Heart left ventricle (tissue), 16 donors: ENCODE measurements at regions not wholly inside any gene's neighbourhood (a gene's known extent, or its start where the extent isn't known, plus 50 kb on each side); places are given as distances from the start of the nearest gene placed in this dataset.

Experiments used
- ATAC-seq, 4 donors: fragments of 200-7000 bp; cut with Tn5 transposase; one replicate each; pipeline ENCODE4 v1.9.1; 2020 to 2022; ENCODE audit warnings: moderate library complexity in 4 of 4, mild to moderate bottlenecking in 3 of 4, moderate number of reproducible peaks in 1 of 4
- DNase-seq, 5 donors: peaks; one replicate each; pipeline ENCODE4 v3.0.0-alpha.2; 2020
- H3K27ac ChIP-seq, 12 donors: fragments of 200-600 bp; sonication (generic) in 4 of 12; one replicate each; pipeline versions ENCODE4 v1.5.0 to v1.8.0; 2016 to 2022; ENCODE audit warnings: mild to moderate bottlenecking in 2 of 12
- H3K27me3 ChIP-seq, 9 donors: fragments of 200-600 bp; sonication (generic) in 2 of 9; one replicate each; pipeline versions ENCODE4 v1.5.1 to v1.8.0; 2016 to 2022; ENCODE audit warnings: mild to moderate bottlenecking in 3 of 9
- H3K36me3 ChIP-seq, 9 donors: fragments of 200-600 bp; sonication (generic) in 2 of 9; one replicate each; pipeline versions ENCODE4 v1.5.0 to v1.8.0; 2018 to 2022; ENCODE audit warnings: mild to moderate bottlenecking in 2 of 9
- H3K4me1 ChIP-seq, 12 donors: fragments of 200-600 bp; sonication (generic) in 4 of 12; one replicate each; pipeline versions ENCODE4 v1.5.0 to v1.8.0; 2016 to 2022; ENCODE audit warnings: mild to moderate bottlenecking in 3 of 12
- H3K4me3 ChIP-seq, 12 donors: fragments of 200-600 bp; sonication (generic) in 4 of 12; one replicate each; pipeline versions ENCODE4 v1.5.0 to v1.8.0; 2017 to 2022; ENCODE audit warnings: mild to moderate bottlenecking in 9 of 12, moderate library complexity in 4 of 12
- H3K9me3 ChIP-seq, 12 donors: fragments of 200-600 bp; sonication (generic) in 4 of 12; one replicate each; pipeline versions ENCODE4 v1.5.0 to v1.8.0; 2016 to 2022; ENCODE audit warnings: mild to moderate bottlenecking in 1 of 12
- POLR2A ChIP-seq, 2 donors: fragments of 450-650 bp; IDR thresholded peaks; one replicate each; pipeline ENCODE4 v1.6.1; 2017; ENCODE audit warnings: antibody characterized with exemption in 2 of 2, mild to moderate bottlenecking in 2 of 2, moderate library complexity in 2 of 2
- WGBS, 4 donors: extraction: QIAGEN DNeasy Blood & Tissue Kit in 2 of 4; methylation state at CpG; one replicate each; pipeline versions ENCODE4 v1.1.5 to v1.1.7; 2013 to 2018; 5-methylcytosine and 5-hydroxymethylcytosine counted together
- intact Hi-C, 10 donors: fragments of 100-400 bp; cut with DNase I; formaldehyde crosslinking; loops; one replicate each; pipeline versions ENCODE4 v1.11.1 to v1.14.2; 2022
- TF ChIP-seq, protein P1 (sequence below), 12 donors: fragments of 200-600 bp; sonication (generic) in 4 of 12; IDR thresholded peaks; one replicate each; pipeline versions ENCODE4 v1.5.0 to v1.8.0; 2018 to 2022; ENCODE audit warnings: antibody characterized with exemption in 12 of 12, mild to moderate bottlenecking in 5 of 12
- donor health status: ischemic (EF 13 %, LVEDD 7.1; RV severe dilation, severe dysfunction).
- donor health status: healthy with polysubstance abuse.
- donor health status: DM: no; HTN: yes; CAD: no.
- donor health status: DM: no; HTN: no; CAD: no.
- donor health status: ischemic (EF 25% LVEDD 6.9; RV normal size, moderate dysfunction).
- donor health status: ischemic (EF 25% LVEDD 5.7; RV mildly dilated, moderate dysfunction).
- donor health status: healthy.
- donor health status: DM: yes; HTN: yes; CAD: no.
- donor health status: ischemic (EF 35%, LVEDD 5.7; RV mildly dilated, moderate dysfunction).
- donor health status: nonischemic (EF 11% LVEDD 7.7; RV severe dilation, severe dysfunction).
- donor health status: DM: yes; HTN: yes; CAD: no.
- donor health status: PGD.
- donor health status: ischemic (EF 29% LVEDD 5.4; RV normal size, mild dysfunction).
- donor health status: nonischemic (EF 23%, LVEDD 6.1; RV moderate dilation, normal function).

DNA sequence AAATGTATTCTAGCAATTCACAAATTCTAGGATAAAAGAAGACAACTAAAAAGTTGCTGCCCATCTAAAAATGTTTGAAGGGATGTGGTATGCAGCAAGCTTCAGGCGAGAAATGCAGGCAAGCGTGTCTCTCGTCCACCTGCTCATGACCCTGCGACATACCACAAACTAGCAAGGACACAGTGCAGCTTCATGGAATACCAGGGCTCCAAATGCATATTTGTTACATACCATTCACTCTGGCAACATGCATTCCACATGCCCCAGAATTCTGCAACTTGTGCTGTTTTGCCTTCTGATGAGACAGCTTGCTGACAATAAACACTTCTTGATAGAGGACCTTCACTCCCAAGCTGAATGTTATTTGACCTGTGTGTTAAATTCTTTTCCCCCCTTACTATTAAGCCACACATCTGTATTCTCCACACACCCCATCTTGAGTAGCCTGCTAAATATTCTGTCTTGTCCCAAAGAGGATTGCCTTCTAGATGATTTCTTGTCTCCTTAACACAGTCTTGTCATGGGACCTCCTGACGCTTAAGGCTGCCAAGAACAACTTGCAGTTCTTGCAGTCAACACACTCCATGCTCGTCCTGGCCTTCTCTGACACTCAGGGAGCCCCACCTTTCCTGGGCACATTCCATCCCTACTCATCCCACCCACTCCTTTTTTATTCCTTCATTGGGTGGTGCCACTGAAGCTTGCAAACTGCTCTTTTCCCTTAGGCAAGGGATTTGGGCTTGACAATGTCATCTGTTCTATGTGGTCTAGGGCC is 340.5 kb downstream of the PIK3R1 start:
- no peak for DNase-seq
- Histone ChIP-seq H3K4me3 (no peak overlapping the region), H3K27ac (no peak overlapping the region), H3K4me1 (peaks cover 0 to 3% (median 0%) of the 10 kb centered on the region in 12 donors), H3K9me3 (peaks cover 0 to 8% (median 0%) of the 10 kb centered on the region in 12 donors), H3K36me3 (no peaks in the 10 kb centered on the region), H3K27me3 (no peaks in the 10 kb centered on the region)
- intact Hi-C loops = no loop called here
- 81 to 90% (median 84%) methylated on average over 6 of the region's 6 CpGs for WGBS, 4 donors
- no peak for ATAC-seq
- TF ChIP-seq POLR2A (IDR thresholded peaks at IDR 0.05) = no peak
- TF ChIP-seq, protein P1, sequence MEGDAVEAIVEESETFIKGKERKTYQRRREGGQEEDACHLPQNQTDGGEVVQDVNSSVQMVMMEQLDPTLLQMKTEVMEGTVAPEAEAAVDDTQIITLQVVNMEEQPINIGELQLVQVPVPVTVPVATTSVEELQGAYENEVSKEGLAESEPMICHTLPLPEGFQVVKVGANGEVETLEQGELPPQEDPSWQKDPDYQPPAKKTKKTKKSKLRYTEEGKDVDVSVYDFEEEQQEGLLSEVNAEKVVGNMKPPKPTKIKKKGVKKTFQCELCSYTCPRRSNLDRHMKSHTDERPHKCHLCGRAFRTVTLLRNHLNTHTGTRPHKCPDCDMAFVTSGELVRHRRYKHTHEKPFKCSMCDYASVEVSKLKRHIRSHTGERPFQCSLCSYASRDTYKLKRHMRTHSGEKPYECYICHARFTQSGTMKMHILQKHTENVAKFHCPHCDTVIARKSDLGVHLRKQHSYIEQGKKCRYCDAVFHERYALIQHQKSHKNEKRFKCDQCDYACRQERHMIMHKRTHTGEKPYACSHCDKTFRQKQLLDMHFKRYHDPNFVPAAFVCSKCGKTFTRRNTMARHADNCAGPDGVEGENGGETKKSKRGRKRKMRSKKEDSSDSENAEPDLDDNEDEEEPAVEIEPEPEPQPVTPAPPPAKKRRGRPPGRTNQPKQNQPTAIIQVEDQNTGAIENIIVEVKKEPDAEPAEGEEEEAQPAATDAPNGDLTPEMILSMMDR (IDR thresholded peaks at IDR 0.05) = no peak

DNA sequence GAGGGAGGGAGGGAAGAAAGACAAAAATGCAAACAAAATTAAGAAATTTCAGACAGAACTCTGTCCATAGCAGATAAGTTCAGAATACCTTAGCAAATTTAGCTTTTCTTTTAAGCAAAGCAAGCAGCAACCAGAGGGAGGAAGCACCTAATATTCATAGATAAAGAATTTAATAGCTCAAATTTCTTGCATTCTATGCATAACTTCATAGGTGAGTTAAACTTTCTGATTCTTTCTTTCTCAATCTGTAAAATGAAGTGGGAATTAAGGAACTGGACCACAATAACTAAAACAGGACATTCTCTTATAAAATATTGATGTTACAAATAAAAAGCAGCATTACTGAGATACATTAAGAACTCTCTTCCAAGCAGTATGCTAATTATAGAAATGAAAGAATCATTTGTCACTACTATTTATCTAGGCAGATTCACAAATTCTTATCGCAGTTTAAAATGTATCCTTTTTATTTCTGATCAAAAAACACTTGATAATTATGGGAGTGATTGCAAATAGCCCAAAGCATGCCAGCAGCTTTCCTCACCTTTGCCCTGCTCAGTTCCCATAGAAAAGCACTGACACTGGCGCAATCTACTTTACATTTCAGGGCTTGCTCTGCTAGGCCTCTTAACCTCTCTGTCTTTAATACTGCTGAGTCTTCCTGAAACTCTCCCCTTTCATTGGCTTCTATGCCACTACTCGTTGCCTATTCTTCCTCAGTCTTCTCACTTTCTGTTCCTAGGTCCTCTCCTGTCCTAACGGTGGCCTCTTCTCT is 341.8 kb downstream of the PIK3R1 start:
- peaks cover 0 to 7% (median 4%) of the 10 kb centered on the region in 12 donors for H3K4me1 ChIP-seq
- H3K27ac ChIP-seq = no peak overlapping the region
- WGBS, 4 donors = 70 to 82% (median 81%) methylated on average over 4 of the region's 4 CpGs
- DNase-seq (no peak), ATAC-seq (no peak)
- no peaks in the 10 kb centered on the region for H3K27me3 ChIP-seq
- intact Hi-C loops = no loop called here
- H3K9me3 ChIP-seq = peaks cover 0 to 8% (median 0%) of the 10 kb centered on the region in 12 donors
- no peak overlapping the region for H3K4me3 ChIP-seq
- TF ChIP-seq POLR2A (IDR thresholded peaks at IDR 0.05) = no peak
- TF ChIP-seq, protein P1 (IDR thresholded peaks at IDR 0.05) = no peak
- H3K36me3 ChIP-seq = no peaks in the 10 kb centered on the region

DNA sequence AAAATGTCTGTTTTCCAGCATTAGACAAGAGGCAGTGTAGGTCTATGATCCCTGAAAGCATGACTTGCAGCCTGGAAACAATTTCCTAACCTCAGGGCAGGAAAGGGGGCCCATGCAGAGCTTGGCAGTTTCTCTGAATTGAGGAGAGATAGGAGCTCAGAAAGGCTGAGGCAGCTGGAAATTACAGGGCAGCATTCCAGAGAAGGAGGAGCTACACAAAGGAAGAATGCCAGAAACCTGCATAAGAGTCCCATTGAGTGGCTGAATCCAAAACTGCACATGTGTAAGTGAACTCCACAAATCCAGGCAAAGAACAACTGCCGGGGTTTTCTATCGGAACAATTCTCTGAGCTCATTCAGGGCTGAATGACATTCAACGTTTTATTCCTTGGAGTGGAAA is 346.8 kb downstream of the PIK3R1 start:
- Histone ChIP-seq H3K9me3 (peaks cover 0 to 34% (median 7%) of the 10 kb centered on the region in 12 donors), H3K4me1 (peaks cover 0 to 7% (median 4%) of the 10 kb centered on the region in 12 donors), H3K27me3 (no peaks in the 10 kb centered on the region), H3K36me3 (no peaks in the 10 kb centered on the region), H3K27ac (no peak overlapping the region), H3K4me3 (no peak overlapping the region)
- peak; percentile 75 to 89 (median 82) for ATAC-seq
- intact Hi-C loops = no loop called here
- 12 to 34% (median 16%) methylated on average over 3 of the region's 3 CpGs for WGBS, 4 donors
- no peak for TF ChIP-seq POLR2A (IDR thresholded peaks at IDR 0.05)
- TF ChIP-seq, protein P1 (IDR thresholded peaks at IDR 0.05) = no peak
- peak in 4 of 5 donors; percentile 32 to 60 (median 42) for DNase-seq

DNA sequence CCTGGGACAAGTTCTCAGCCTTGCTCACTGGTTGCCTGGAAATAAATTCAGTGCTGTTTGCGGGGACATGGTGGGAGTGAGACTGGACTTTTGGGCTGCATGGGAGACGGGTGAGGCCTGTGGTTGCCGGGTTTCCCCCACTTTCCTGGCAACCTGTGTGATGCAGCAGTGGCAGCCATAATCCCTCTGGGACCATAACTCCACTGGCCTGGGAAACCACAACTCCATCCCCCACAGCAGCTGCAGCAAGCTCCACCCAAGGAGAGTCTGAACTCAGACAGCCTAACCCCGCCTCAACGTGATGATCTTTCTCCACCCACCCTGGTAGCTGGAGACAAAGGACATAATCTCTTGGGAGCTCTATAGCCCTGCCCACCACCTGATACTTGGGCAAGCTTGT is 349.9 kb downstream of the PIK3R1 start:
- DNase-seq = no peak

More for the DNA sequence above, 349.9 kb downstream of the PIK3R1 start:
- H3K4me1 ChIP-seq = peaks cover 0 to 7% (median 4%) of the 10 kb centered on the region in 12 donors
- H3K27ac ChIP-seq = no peak overlapping the region
- ATAC-seq = no peak
- TF ChIP-seq, protein P1 (IDR thresholded peaks at IDR 0.05) = no peak
- no peak for TF ChIP-seq POLR2A (IDR thresholded peaks at IDR 0.05)
- no peaks in the 10 kb centered on the region for H3K36me3 ChIP-seq
- WGBS, 4 donors = 84 to 94% (median 86%) methylated on average over 5 of the region's 5 CpGs
- H3K4me3 ChIP-seq = no peak overlapping the region
- intact Hi-C loops = no loop called here
- peaks cover 0 to 33% (median 7%) of the 10 kb centered on the region in 12 donors for H3K9me3 ChIP-seq
- no peaks in the 10 kb centered on the region for H3K27me3 ChIP-seq
